Prostate gland (tissue), 2 donors: ENCODE measurements at regions not wholly inside any gene's neighbourhood (a gene's known extent, or its start where the extent isn't known, plus 50 kb on each side); places are given as distances from the start of the nearest gene placed in this dataset.

ENCODE experiments used
- CTCF ChIP-seq, 4 experiments: fragments of 200-600 bp in 2 of 4; fragments of 450-650 bp in 2 of 4; sonication (generic) in 2 of 4; IDR thresholded peaks; 1 replicate in 3 of 4; 2 replicates in 1 of 4; pipeline ENCODE4 v1.5.1; 2016 to 2019; ENCODE audit warnings: antibody characterized with exemption in 4 of 4, mild to moderate bottlenecking in 2 of 4, moderate library complexity in 2 of 4
- POLR2A ChIP-seq: fragments of 450-650 bp; IDR thresholded peaks from one replicate; pipeline ENCODE4 v1.6.1; 2016; ENCODE audit warnings: antibody characterized with exemption, mild to moderate bottlenecking

GRCh38 chr6:82571455-82571854, 207.8 kb downstream of the TPBG start:
- no peak for TF ChIP-seq CTCF (IDR thresholded peaks at IDR 0.05)
- TF ChIP-seq POLR2A, result no peak
